ENCODE measurements at regions not wholly inside any gene's neighbourhood (a gene's known extent, or its start where the extent isn't known, plus 50 kb on each side); places are given as distances from the start of the nearest gene placed in this dataset.
"Not testable (repeated sequence)": the region's sequence is repeated elsewhere in the genome, so short reads cannot be mapped to it uniquely, and the experiment has no call there.

DNA sequence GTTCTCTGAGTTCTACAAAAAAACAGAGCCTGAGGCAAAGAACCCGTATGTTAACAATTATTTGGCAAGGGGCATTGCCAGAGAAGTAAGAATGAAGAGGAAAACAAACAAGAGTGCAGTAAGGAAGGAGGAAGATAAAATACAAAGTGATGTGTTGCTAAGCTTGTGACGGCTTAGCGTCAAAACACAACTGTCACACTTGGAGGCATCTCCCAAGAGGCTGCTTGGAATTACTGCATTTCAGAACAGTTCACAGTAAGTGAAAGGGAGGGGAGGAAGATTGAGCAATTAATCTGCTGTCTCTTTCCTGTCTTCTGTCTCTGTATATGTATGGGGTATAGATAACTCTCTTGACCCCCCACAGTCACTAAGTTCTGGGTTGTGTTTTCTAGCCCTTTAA lies 1017.0 kb upstream of the TMPRSS15 start:
- DNase-seq, result no peak

- no peak for DNase-seq
Observed at GRCh38 chr21:19433623-19434022, 1030.0 kb upstream of the TMPRSS15 start.

GRCh38 chr21:19440792-19441655 lies 1037.4 kb upstream of the TMPRSS15 start:
- no peak for DNase-seq

DNA sequence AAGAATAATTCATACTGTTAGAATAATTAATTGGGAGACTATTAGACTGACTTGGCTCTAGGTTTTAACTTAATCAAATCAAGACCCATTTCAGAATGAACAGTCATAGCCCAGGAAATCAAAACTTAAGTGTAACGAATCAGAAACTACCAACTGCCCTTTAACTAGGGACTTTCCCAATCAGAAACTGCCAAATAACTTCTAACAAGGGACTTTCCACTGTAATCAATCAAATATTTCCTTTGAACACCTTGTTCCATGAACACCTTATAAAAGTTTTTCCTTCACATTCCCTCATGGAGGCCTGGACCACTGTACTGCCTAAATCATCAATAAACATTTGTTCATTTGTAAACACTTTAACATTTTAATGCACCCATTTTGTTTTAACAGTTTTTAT lies 1054.7 kb upstream of the TMPRSS15 start:
- DNase-seq, result no peak

GRCh38 chr21:19461481-19462205 lies 1058.1 kb upstream of the TMPRSS15 start:
- DNase-seq, result no peak

DNA sequence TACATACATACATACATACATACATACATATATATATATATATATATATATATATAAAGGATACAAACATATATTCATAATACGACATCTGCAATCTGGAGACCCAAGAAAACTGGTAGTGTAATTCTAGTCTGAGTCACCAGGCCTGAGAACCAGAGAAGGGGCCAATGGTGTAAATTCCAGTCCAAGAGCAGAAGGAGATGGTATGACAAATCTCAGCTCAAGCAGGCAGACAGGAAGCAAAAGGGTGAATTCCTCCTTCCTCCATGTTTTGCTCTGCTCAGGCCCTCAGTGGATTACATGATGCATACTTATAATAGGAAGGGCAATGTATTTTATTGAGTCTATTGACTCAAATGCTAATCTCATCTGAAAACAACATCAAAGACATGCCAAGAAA lies 1060.4 kb upstream of the TMPRSS15 start:
- no peak for DNase-seq

GRCh38 chr21:19468991-19469715 lies 1065.6 kb upstream of the TMPRSS15 start:
- DNase-seq, result no peak

DNA sequence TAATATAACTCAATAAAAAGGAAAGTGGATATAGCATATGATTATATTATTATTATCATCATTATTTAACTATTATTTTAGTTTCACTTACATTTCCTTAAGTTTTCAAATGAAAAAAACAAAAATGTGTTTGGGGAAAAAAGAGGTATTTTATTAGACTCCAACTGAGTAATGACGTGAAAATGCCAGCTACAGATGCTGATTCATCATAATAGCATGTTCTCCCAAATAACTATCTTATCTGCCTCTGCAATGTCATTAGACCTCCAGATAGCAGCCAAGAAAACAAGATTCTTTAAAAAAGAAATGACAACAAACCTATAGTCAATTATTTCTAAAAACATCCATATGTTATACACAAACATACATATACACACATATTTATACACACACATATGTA lies 1071.9 kb upstream of the TMPRSS15 start:
- DNase-seq, result no peak

DNA sequence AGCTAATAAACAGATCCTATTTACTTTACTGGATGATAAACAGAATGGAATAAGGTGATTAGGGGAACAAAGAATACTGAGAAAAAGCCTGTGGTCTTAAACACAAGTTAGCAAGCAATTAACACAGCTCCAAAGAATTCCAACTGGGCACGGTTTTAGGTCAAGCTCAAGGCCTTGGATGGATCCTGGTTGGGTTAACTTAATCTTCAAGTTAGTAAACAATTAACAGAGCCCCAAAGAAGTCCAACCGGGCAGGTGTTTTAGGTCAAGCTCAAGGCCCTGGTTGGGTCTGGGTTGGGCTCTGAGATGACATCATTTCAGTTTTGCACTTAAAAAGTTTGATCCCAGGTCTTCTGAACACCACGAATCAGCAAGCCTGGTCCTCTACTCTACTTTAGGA lies 1086.3 kb upstream of the TMPRSS15 start:
- no peak for DNase-seq

DNA sequence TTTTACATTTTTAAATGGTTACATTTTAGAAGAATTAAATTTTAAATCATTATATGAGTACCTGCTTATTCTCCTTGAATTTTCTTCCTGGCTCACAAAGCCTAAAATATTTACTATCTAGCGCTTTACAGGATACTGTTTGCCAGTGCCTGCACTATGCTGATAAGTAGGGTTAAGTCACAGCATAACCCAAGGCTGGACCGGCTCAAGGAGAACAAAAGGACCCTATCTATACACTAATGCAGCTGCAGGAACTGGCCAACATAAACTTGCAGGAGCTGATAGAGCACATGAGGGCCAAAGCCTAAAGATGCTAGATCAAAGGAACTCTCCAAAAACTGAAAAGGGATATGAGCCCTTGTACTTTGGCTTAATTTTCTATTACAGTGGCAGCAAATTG lies 1086.9 kb upstream of the TMPRSS15 start:
- DNase-seq, result no peak

- not testable (repeated sequence) for DNase-seq
Observed at GRCh38 chr21:19493437-19494241, 1090.1 kb upstream of the TMPRSS15 start.

- no peak for DNase-seq
Observed at GRCh38 chr21:19501115-19501514, 1097.5 kb upstream of the TMPRSS15 start.

- no peak for DNase-seq
Observed at GRCh38 chr21:19507682-19508260, 1104.2 kb upstream of the TMPRSS15 start.

- peak in 1 of 2 donors; percentile 12 for DNase-seq
Observed at GRCh38 chr21:19508442-19508841, 1104.9 kb upstream of the TMPRSS15 start.

GRCh38 chr21:19508844-19509243 lies 1105.3 kb upstream of the TMPRSS15 start:
- DNase-seq, result no peak

GRCh38 chr21:19510057-19510456 lies 1106.5 kb upstream of the TMPRSS15 start:
- DNase-seq, result no peak

GRCh38 chr21:19510653-19511052 lies 1107.1 kb upstream of the TMPRSS15 start:
- no peak for DNase-seq

GRCh38 chr21:19522381-19522780 lies 1118.8 kb upstream of the TMPRSS15 start:
- no peak for DNase-seq

DNA sequence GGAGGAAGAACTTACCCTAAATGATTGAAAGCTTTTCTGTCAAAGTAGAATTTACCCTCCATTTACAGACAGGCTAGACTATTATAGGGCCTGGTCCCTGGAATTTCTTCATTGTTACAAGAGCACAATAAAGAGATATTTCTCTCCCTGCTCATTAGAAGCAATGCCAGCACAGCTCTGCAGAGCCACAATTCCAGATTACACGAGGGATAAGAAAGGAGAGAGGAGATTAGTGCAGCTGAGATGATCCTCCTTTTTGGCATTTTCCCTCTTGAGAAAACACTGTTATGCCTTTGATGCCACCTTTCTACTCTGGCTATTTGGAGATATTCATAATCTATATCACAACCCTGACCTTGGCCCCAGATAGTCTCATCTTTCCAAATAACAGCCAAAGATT lies 1119.5 kb upstream of the TMPRSS15 start:
- no peak for DNase-seq

- no peak for DNase-seq
Observed at GRCh38 chr21:19523746-19524145, 1120.2 kb upstream of the TMPRSS15 start.

- DNase-seq, result no peak
Observed at GRCh38 chr21:19529031-19529430, 1125.4 kb upstream of the TMPRSS15 start.

GRCh38 chr21:19535356-19535755 lies 1131.8 kb upstream of the TMPRSS15 start:
- no peak for DNase-seq

Data from inflammatory macrophage (primary cell).